GM12878 (cell line): ENCODE measurements at regions not wholly inside any gene's neighbourhood (a gene's known extent, or its start where the extent isn't known, plus 50 kb on each side); places are given as distances from the start of the nearest gene placed in this dataset.

Experiments used
- ATAC-seq: fragments of 200-7000 bp; cut with Tn5 transposase; 3 replicates; pipeline ENCODE4 v1.9.1; 2020; ENCODE audit warnings: mild to moderate bottlenecking, moderate library complexity
- BruUV-seq: library from RNA; stranded (reverse); fragments of 400-500 nt; replicated peaks from 2 replicates; lab custom pipeline; 2021; lab: Mats Ljungman, UMichigan
- CTCF ChIA-PET: fragments of 300-600 bp; sonication (Branson Sonifier 250); formaldehyde crosslinking; extraction: SDS; loops from one replicate; lab custom pipeline; 2021; ENCODE audit warnings: inconsistent platforms; lab: Yijun Ruan, JAX
- POLR2A ChIA-PET: fragments of 350-600 bp; formaldehyde crosslinking; extraction: SDS; loops from one replicate; lab custom pipeline; 2021; ENCODE audit warnings: inconsistent platforms; lab: Charles Lee
- RAD21 ChIA-PET: fragments of 300-600 bp; sonication (Branson Sonifier 250); formaldehyde crosslinking; loops from one replicate; lab custom pipeline; 2023; ENCODE audit warnings: antibody characterized with exemption; ENCODE audit not compliant: unreplicated experiment; lab: Charles Lee
- SMC1A ChIA-PET: fragments of 300-600 bp; sonication (Branson Sonifier 250); formaldehyde crosslinking; loops from one replicate; lab custom pipeline; 2023; ENCODE audit not compliant: unreplicated experiment, uncharacterized antibody; lab: Charles Lee
- DNase-seq: peaks from one replicate; pipeline ENCODE4 v3.0.0-alpha.2; 2011; ENCODE audit warnings: low read depth, low spot score
- FAIRE-seq: peaks from 3 replicates; lab custom pipeline; 2011; peaks lifted over from hg19 to GRCh38; lab: Jason Lieb, UNC
- H2AFZ ChIP-seq: 2 replicates; pipeline ENCODE4 v1.6.0; 2011; ENCODE audit warnings: low read depth, low read length, control low read depth; ENCODE audit not compliant: control insufficient read depth
- H3K27ac ChIP-seq: 2 replicates; pipeline ENCODE4 v1.5.1; 2011; ENCODE audit warnings: control low read depth; ENCODE audit not compliant: control insufficient read depth, insufficient read depth
- H3K27me3 ChIP-seq, 2 experiments: replicated peaks in 1 of 2; 2 replicates each; pipeline versions ENCODE4 v1.6.0 to v1.6.1; 2011; ENCODE audit warnings: low read length in 1 of 2; ENCODE audit not compliant: control insufficient read depth in 2 of 2, insufficient read depth in 2 of 2
- H3K36me3 ChIP-seq, 2 experiments: 2 replicates each; pipeline ENCODE4 v1.5.1; 2011; ENCODE audit warnings: low read length in 1 of 2; ENCODE audit not compliant: control insufficient read depth in 2 of 2, insufficient read depth in 2 of 2
- H3K4me1 ChIP-seq: 2 replicates; pipeline ENCODE4 v1.6.1; 2011; ENCODE audit warnings: mild to moderate bottlenecking, low read length, moderate library complexity, mixed read lengths; ENCODE audit not compliant: control insufficient read depth, insufficient read depth
- H3K4me2 ChIP-seq: 2 replicates; pipeline ENCODE4 v1.6.0; 2011; ENCODE audit warnings: control low read depth; ENCODE audit not compliant: control insufficient read depth, insufficient read depth
- H3K4me3 ChIP-seq: fragments of 200-600 bp; sonication (generic); 2 replicates; pipeline ENCODE4 v1.5.1; 2016
- H3K79me2 ChIP-seq: 2 replicates; pipeline ENCODE4 v1.6.0; 2011; ENCODE audit warnings: low read length; ENCODE audit not compliant: control insufficient read depth, insufficient read depth
- H3K9ac ChIP-seq: 2 replicates; pipeline ENCODE4 v1.8.0; 2011; ENCODE audit warnings: low read length, control low read depth, mixed read lengths; ENCODE audit not compliant: control insufficient read depth, insufficient read depth
- H3K9me3 ChIP-seq: replicated peaks from 3 replicates; pipeline ENCODE4 v1.5.1; 2011; ENCODE audit warnings: mild to moderate bottlenecking, low read length; ENCODE audit not compliant: control insufficient read depth, insufficient read depth
- H4K20me1 ChIP-seq: 2 replicates; pipeline ENCODE4 v1.6.0; 2011; ENCODE audit not compliant: control insufficient read depth, insufficient read depth
- BHLHE40 ChIP-seq, 2 experiments: fragments of 450-650 bp in 1 of 2; IDR thresholded peaks; 2 replicates each; pipeline ENCODE4 v1.6.1; 2011 to 2017; ENCODE audit warnings: low read depth in 2 of 2, borderline replicate concordance in 1 of 2, improper control_type of control experiment in 1 of 2, low read length in 1 of 2, mild to moderate bottlenecking in 1 of 2
- FOS ChIP-seq: IDR thresholded peaks from 3 replicates; pipeline ENCODE4 v1.6.1; 2011; ENCODE audit warnings: borderline replicate concordance; ENCODE audit not compliant: insufficient read length; ENCODE audit errors: extremely low read depth
- PAX5 ChIP-seq: IDR thresholded peaks from 2 replicates; pipeline ENCODE4 v1.6.1; 2011; ENCODE audit warnings: low read depth, low read length, borderline replicate concordance
- SIN3A ChIP-seq: IDR thresholded peaks from 2 replicates; pipeline ENCODE4 v1.6.1; 2012; ENCODE audit warnings: low read depth, low read length, improper control_type of control experiment
- SPI1 ChIP-seq: IDR thresholded peaks from 2 replicates; pipeline ENCODE4 v1.6.1; 2011; ENCODE audit warnings: low read depth, mild to moderate bottlenecking, low read length, moderate library complexity, borderline replicate concordance; ENCODE audit not compliant: insufficient read depth
- SREBF1 ChIP-seq: IDR thresholded peaks from 2 replicates; pipeline ENCODE4 v1.6.1; 2012; ENCODE audit warnings: mild to moderate bottlenecking, low read length
- WRNIP1 ChIP-seq: IDR thresholded peaks from 2 replicates; pipeline ENCODE4 v1.6.1; 2011; ENCODE audit warnings: low read depth, low read length, improper control_type of control experiment, borderline replicate concordance
- WGBS: methylation state at CpG from one replicate; pipeline ENCODE4 v1.1.6; 2016; ENCODE audit warnings: low lambda C conversion rate; ENCODE audit not compliant: insufficient replicate concordance, insufficient coverage; ENCODE audit errors: missing lambda C conversion rate; 5-methylcytosine and 5-hydroxymethylcytosine counted together
- in situ Hi-C: fragments of 300-500 bp; cut with MboI; formaldehyde crosslinking; loops from 9 replicates; pipeline ENCODE4 v1.14.3; 2018; ENCODE audit warnings: mixed read lengths
- intact Hi-C: fragments of 100-400 bp; cut with micrococcal nuclease; formaldehyde crosslinking; loops from one replicate; pipeline ENCODE4 v1.14.2; 2022; ENCODE audit not compliant: unreplicated experiment
- TF ChIP-seq, protein P1 (sequence below): fragments of 450-650 bp; IDR thresholded peaks from 2 replicates; pipeline ENCODE4 v1.6.1; 2017; ENCODE audit warnings: low read depth, mild to moderate bottlenecking, moderate library complexity

DNA sequence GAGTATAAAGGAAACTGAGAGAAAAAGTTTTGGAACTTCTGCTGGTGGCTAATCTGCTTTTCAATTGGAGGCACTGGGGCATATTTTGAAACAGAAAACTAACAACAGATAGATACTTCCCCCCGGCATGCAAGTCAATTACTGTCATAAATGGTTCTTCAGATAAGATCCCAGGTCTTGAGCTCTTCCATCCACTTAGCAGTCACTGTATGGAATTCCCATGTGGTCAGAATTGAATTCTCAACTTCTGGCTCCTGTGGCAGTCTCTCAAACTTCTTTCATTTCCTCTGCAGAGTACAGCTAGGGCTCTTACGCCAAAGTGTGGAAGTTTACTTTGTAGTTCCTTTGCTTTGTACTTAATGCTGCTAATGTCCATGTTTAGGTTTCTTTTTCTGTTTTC, 452.2 kb downstream of the IPO8 start:
- intact Hi-C loops (no loop called here), in situ Hi-C loops (no loop called here)
- no peak for ATAC-seq
- BruUV-seq = no TSS peak
- Histone ChIP-seq H3K9me3 (no peaks in the 10 kb centered on the region), H3K4me2 (no peak overlapping the region), H3K4me3 (no peak overlapping the region), H3K79me2 (no peaks in the 10 kb centered on the region), H2AFZ (no peak overlapping the region), H3K9ac (no peak overlapping the region), H3K27ac (no peak overlapping the region), H3K27me3 (no peaks in the 10 kb centered on the region), H3K36me3 (no peaks in the 10 kb centered on the region), H3K4me1 (no peaks in the 10 kb centered on the region), H4K20me1 (no peaks in the 10 kb centered on the region)
- DNase-seq = no peak
- no peak for FAIRE-seq
- SMC1A ChIA-PET = no interaction called here
- RAD21 ChIA-PET = no interaction called here
- CTCF ChIA-PET = no interaction called here
- WGBS = 66% methylated on average over 2 of the region's 2 CpGs
- POLR2A ChIA-PET = no interaction called here
- TF ChIP-seq BHLHE40 (IDR thresholded peaks at IDR 0.05; ENCODE audit: borderline replicate concordance in 1 of 2, low read depth in 2 of 2, low read length in 1 of 2) (no peak), SPI1 (no peak), WRNIP1 (no peak), SREBF1 (no peak), PAX5 (no peak), SIN3A (no peak), FOS (no peak)
- TF ChIP-seq, protein P1, sequence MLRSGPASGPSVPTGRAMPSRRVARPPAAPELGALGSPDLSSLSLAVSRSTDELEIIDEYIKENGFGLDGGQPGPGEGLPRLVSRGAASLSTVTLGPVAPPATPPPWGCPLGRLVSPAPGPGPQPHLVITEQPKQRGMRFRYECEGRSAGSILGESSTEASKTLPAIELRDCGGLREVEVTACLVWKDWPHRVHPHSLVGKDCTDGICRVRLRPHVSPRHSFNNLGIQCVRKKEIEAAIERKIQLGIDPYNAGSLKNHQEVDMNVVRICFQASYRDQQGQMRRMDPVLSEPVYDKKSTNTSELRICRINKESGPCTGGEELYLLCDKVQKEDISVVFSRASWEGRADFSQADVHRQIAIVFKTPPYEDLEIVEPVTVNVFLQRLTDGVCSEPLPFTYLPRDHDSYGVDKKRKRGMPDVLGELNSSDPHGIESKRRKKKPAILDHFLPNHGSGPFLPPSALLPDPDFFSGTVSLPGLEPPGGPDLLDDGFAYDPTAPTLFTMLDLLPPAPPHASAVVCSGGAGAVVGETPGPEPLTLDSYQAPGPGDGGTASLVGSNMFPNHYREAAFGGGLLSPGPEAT = no peak
